Ascending aorta (tissue), 2 donors: ENCODE measurements at regions not wholly inside any gene's neighbourhood (a gene's known extent, or its start where the extent isn't known, plus 50 kb on each side); places are given as distances from the start of the nearest gene placed in this dataset.

Source experiments
- DNase-seq, 2 donors: peaks; one replicate each; pipeline ENCODE4 v3.0.0-alpha.2; 2019; ENCODE audit warnings: low spot score in 2 of 2
- H3K27ac ChIP-seq, 2 donors: fragments of 200-600 bp; sonication (generic); one replicate each; pipeline ENCODE4 v1.5.1; 2016 to 2017; ENCODE audit warnings: mild to moderate bottlenecking in 1 of 2
- H3K27me3 ChIP-seq: fragments of 200-600 bp; sonication (generic); one replicate; pipeline ENCODE4 v1.5.1; 2017
- H3K36me3 ChIP-seq, 2 donors: fragments of 200-600 bp; sonication (generic); one replicate each; pipeline ENCODE4 v1.5.1; 2016
- H3K4me1 ChIP-seq, 2 donors: fragments of 200-600 bp; sonication (generic); one replicate each; pipeline ENCODE4 v1.5.1; 2016 to 2017; ENCODE audit warnings: mild to moderate bottlenecking in 1 of 2
- H3K4me3 ChIP-seq, 2 donors: fragments of 200-600 bp; sonication (generic); one replicate each; pipeline ENCODE4 v1.5.1; 2016 to 2017; ENCODE audit warnings: mild to moderate bottlenecking in 1 of 2
- H3K9me3 ChIP-seq, 2 donors: fragments of 200-600 bp; sonication (generic); one replicate each; pipeline ENCODE4 v1.5.1; 2016
- intact Hi-C: fragments of 100-400 bp; cut with DNase I; formaldehyde crosslinking; loops from one replicate; pipeline ENCODE4 v1.15.1; 2023
- TF ChIP-seq, protein P1 (sequence below), 3 experiments: fragments of 200-600 bp in 2 of 3; fragments of 450-650 bp in 1 of 3; sonication (generic) in 2 of 3; IDR thresholded peaks; one replicate each; pipeline ENCODE4 v1.5.1; 2016 to 2019; ENCODE audit warnings: antibody characterized with exemption in 3 of 3, mild to moderate bottlenecking in 1 of 3, moderate library complexity in 1 of 3

DNA sequence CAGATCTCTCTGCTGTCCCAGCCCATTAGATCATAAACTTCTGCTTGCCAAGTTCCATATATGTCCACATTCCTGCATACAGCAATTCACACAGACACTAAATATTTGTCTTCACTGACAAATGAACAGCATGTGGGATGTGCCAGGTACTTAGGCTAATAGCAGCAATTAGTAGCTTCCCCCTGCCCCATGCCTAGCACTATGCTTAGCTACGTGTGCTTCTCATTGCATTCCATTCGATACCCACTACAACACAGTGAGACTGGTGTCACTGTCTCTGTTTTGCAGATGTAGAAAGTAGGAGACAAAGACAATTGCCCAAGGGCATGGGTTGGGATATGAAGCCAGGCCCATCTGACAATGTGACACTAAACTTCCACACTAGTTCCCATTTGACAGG is 308.4 kb downstream of the BCL11B start:
- H3K4me1 ChIP-seq: no peaks in the 10 kb centered on the region
- TF ChIP-seq, protein P1, sequence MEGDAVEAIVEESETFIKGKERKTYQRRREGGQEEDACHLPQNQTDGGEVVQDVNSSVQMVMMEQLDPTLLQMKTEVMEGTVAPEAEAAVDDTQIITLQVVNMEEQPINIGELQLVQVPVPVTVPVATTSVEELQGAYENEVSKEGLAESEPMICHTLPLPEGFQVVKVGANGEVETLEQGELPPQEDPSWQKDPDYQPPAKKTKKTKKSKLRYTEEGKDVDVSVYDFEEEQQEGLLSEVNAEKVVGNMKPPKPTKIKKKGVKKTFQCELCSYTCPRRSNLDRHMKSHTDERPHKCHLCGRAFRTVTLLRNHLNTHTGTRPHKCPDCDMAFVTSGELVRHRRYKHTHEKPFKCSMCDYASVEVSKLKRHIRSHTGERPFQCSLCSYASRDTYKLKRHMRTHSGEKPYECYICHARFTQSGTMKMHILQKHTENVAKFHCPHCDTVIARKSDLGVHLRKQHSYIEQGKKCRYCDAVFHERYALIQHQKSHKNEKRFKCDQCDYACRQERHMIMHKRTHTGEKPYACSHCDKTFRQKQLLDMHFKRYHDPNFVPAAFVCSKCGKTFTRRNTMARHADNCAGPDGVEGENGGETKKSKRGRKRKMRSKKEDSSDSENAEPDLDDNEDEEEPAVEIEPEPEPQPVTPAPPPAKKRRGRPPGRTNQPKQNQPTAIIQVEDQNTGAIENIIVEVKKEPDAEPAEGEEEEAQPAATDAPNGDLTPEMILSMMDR (IDR thresholded peaks at IDR 0.05): no peak
- H3K4me3 ChIP-seq: no peak overlapping the region
- H3K27ac ChIP-seq: no peak overlapping the region
- intact Hi-C loops: no loop called here
- H3K9me3 ChIP-seq: no peaks in the 10 kb centered on the region
- no peaks in the 10 kb centered on the region for H3K27me3 ChIP-seq
- no peak for DNase-seq
- H3K36me3 ChIP-seq: no peaks in the 10 kb centered on the region

DNA sequence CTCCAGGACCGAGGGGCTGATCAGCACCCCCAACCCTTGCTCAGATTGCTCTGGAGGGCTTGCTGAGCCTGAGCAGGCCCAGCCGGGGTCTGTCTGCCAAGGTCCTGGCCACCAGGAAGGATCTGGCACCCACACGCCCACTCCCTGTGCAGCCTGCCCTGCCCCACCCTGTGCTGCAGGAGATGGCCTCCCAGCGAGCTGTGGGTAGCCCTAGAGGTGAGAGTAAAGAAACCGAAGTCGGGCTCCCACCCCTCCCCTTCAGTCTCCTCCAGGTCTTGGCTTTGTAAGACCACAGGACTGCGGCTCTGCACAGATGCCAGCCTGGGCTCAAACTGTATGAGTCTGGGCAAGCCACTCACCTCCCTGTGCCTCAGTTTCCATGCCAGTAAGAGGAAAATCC is 307.8 kb downstream of the BCL11B start:
- DNase-seq: no peak
- intact Hi-C loops: no loop called here
- no peak overlapping the region for H3K27ac ChIP-seq
- no peaks in the 10 kb centered on the region for H3K36me3 ChIP-seq
- H3K4me1 ChIP-seq: no peaks in the 10 kb centered on the region
- H3K27me3 ChIP-seq: no peaks in the 10 kb centered on the region
- TF ChIP-seq, protein P1 (IDR thresholded peaks at IDR 0.05): no peak
- H3K9me3 ChIP-seq: no peaks in the 10 kb centered on the region
- no peak overlapping the region for H3K4me3 ChIP-seq

DNA sequence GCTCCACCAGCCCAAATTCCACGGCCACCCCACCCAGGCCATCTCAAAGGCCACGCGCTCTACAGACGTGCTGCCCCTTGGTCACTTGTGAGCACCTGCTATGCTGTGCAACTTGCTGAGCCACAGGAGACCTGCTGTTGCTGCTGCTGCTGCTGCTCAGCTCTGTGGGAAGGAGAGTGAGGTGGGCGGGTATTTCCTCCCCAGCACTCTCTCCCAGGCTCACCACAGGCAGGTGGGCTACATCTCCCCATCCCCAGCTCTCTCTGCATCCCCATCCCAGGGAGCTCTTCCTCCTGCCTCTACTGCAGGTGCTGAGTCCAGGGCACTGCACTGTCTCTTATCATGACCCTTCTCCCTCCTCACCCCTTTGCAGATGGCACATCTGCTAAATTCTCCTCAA is 306.9 kb downstream of the BCL11B start:
- Histone ChIP-seq H3K4me1 (no peaks in the 10 kb centered on the region), H3K27me3 (no peaks in the 10 kb centered on the region), H3K4me3 (no peak overlapping the region), H3K36me3 (no peaks in the 10 kb centered on the region), H3K9me3 (no peaks in the 10 kb centered on the region), H3K27ac (no peak overlapping the region)
- TF ChIP-seq, protein P1 (IDR thresholded peaks at IDR 0.05): no peak
- intact Hi-C loops: no loop called here
- DNase-seq: no peak

DNA sequence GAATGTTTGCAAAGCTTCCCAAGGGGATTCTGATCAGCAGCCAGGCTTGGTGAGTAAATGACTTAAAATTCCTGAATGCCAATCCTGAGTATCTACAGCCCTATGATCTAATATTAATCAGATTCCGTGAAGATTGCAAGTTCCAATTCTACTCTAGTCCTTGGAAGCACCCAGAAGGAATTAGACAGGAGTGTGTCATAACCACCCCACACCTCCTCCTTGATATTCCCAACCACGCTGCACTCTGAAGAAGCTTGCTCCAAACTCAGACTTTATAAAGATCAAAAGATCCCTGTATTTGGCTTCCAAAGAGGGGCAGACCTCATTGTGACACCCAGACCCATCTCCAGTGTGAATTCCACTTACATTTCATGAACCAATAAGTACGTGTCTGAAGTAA is 306.0 kb downstream of the BCL11B start:
- H3K4me1 ChIP-seq: no peaks in the 10 kb centered on the region
- no peak overlapping the region for H3K4me3 ChIP-seq
- TF ChIP-seq, protein P1 (IDR thresholded peaks at IDR 0.05): no peak
- H3K36me3 ChIP-seq: no peaks in the 10 kb centered on the region
- no peak for DNase-seq
- no peaks in the 10 kb centered on the region for H3K27me3 ChIP-seq
- intact Hi-C loops: no loop called here
- no peak overlapping the region for H3K27ac ChIP-seq
- H3K9me3 ChIP-seq: no peaks in the 10 kb centered on the region

DNA sequence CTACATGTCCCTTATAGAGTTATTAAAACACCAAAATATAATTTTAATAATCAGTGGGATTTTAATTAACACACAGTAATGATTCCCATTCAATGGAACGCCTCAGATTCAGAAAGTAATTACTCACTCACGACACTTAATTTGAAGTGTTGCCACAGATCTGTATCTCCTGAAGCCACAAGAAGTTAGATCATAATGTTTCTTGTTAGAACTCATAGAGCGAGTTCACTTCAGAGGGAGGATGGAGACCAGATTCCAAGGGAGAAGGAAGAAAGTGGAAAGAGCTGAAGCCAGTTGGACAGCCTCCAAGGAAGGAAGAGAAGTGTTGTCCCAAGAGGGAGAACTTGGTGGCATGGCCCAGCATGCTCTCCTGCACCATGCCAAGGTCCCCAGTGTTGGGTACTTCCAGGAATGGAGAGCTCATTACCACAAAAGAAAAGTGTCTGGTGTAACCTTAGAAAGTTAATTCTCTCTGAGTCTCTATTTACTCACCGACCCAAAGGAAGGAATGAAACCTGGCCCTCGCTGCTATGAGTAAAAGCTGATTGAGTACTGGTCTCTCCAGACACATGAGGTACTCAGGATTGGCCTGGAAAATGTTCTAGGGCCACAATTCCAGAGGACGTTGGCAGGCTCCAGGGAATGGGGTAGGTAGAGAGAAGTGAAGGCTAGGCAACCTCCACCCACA is 305.4 kb downstream of the BCL11B start:
- Histone ChIP-seq H3K4me1 (no peaks in the 10 kb centered on the region), H3K9me3 (no peaks in the 10 kb centered on the region), H3K27me3 (no peaks in the 10 kb centered on the region), H3K4me3 (no peak overlapping the region), H3K27ac (no peak overlapping the region), H3K36me3 (no peaks in the 10 kb centered on the region)
- intact Hi-C loops: no loop called here
- no peak for DNase-seq
- TF ChIP-seq, protein P1 (IDR thresholded peaks at IDR 0.05): no peak

DNA sequence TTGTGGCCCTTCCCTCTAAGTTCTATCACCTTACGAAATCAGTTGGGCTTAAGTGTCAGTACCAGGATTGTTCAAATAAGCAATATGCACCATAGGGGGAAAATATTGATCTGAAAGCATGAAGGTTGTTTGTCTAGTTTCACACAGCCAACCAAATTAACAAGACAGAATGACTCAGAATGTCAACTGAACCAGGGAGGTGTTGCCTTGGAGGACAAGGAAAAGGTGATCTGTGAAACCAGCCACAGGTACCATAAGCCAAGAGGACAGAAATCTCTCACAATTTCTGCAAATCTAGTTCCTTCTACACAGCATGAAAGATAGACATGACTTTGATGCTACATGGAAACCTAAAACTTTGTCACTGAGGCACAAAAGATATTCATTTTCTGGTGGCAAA is 297.9 kb downstream of the BCL11B start:
- intact Hi-C loops: no loop called here
- H3K4me1 ChIP-seq: no peaks in the 10 kb centered on the region

More for the DNA sequence above, 297.9 kb downstream of the BCL11B start:
- no peak for DNase-seq
- Histone ChIP-seq H3K27ac (no peak overlapping the region), H3K36me3 (no peaks in the 10 kb centered on the region), H3K27me3 (no peaks in the 10 kb centered on the region), H3K4me3 (no peak overlapping the region), H3K9me3 (peaks cover 0 to 8% of the 10 kb centered on the region in 2 donors)
- TF ChIP-seq, protein P1 (IDR thresholded peaks at IDR 0.05): no peak
